ENCODE measurements at regions not wholly inside any gene's neighbourhood (a gene's known extent, or its start where the extent isn't known, plus 50 kb on each side); places are given as distances from the start of the nearest gene placed in this dataset.

GRCh38 chr11:21894492-21894891, 298.4 kb upstream of the ANO5 start:
- Histone ChIP-seq H3K4me3 (no peak overlapping the region), H3K9me3 (replicated peaks in 1 of 3) (no peaks in the 10 kb centered on the region), H3K36me3 (replicated peaks in 1 of 2) (no peaks in the 10 kb centered on the region), H3K4me1 (replicated peaks in 1 of 2) (no peaks in the 10 kb centered on the region), H3K27ac (no peak overlapping the region), H3K27me3 (no peaks in the 10 kb centered on the region)
- no peak for TF ChIP-seq POLR2A (IDR thresholded peaks at IDR 0.05)
- TF ChIP-seq CTCF (IDR thresholded peaks at IDR 0.05), result no peak
- WGBS, 4 donors, result 82 to 87% (median 86%) methylated on average over 4 of the region's 4 CpGs
- DNase-seq, result no peak
- intact Hi-C loops (cut with DNase I), result no loop called here

GRCh38 chr11:21895686-21896085, 297.2 kb upstream of the ANO5 start:
- TF ChIP-seq POLR2A (IDR thresholded peaks at IDR 0.05) (no peak), CTCF (IDR thresholded peaks at IDR 0.05) (no peak)
- no peaks in the 10 kb centered on the region for H3K27me3 ChIP-seq
- H3K4me1 ChIP-seq (replicated peaks in 1 of 2), result no peaks in the 10 kb centered on the region
- no peaks in the 10 kb centered on the region for H3K9me3 ChIP-seq (replicated peaks in 1 of 3)
- intact Hi-C loops (cut with DNase I), result no loop called here
- H3K27ac ChIP-seq, result no peak overlapping the region
- H3K4me3 ChIP-seq, result no peak overlapping the region
- H3K36me3 ChIP-seq (replicated peaks in 1 of 2), result no peaks in the 10 kb centered on the region
- DNase-seq, result no peak

- H3K27me3 ChIP-seq, result no peaks in the 10 kb centered on the region
- DNase-seq, result no peak
- TF ChIP-seq POLR2A (IDR thresholded peaks at IDR 0.05), result no peak
- no peak for TF ChIP-seq CTCF (IDR thresholded peaks at IDR 0.05)
- 50 to 69% (median 63%) methylated on average over 2 of the region's 2 CpGs for WGBS, 4 donors
- no peaks in the 10 kb centered on the region for H3K4me1 ChIP-seq (replicated peaks in 1 of 2)
- intact Hi-C loops (cut with DNase I), result no loop called here
- no peaks in the 10 kb centered on the region for H3K9me3 ChIP-seq (replicated peaks in 1 of 3)
- no peaks in the 10 kb centered on the region for H3K36me3 ChIP-seq (replicated peaks in 1 of 2)
- H3K4me3 ChIP-seq, result no peak overlapping the region
- no peak overlapping the region for H3K27ac ChIP-seq
Observed at GRCh38 chr11:21896216-21896615, 296.7 kb upstream of the ANO5 start.

GRCh38 chr11:21896746-21897602, 295.9 kb upstream of the ANO5 start:
- H3K27me3 ChIP-seq, result no peaks in the 10 kb centered on the region
- no peaks in the 10 kb centered on the region for H3K4me1 ChIP-seq (replicated peaks in 1 of 2)
- no peaks in the 10 kb centered on the region for H3K36me3 ChIP-seq (replicated peaks in 1 of 2)
- intact Hi-C loops (cut with DNase I), result no loop called here
- no peaks in the 10 kb centered on the region for H3K9me3 ChIP-seq (replicated peaks in 1 of 3)
- H3K27ac ChIP-seq, result no peak overlapping the region
- DNase-seq, result no peak
- 61 to 67% (median 66%) methylated on average over 3 of the region's 3 CpGs for WGBS, 4 donors
- TF ChIP-seq CTCF (IDR thresholded peaks at IDR 0.05) (no peak), POLR2A (IDR thresholded peaks at IDR 0.05) (no peak)
- H3K4me3 ChIP-seq, result no peak overlapping the region
